ENCODE measurements at regions not wholly inside any gene's neighbourhood (a gene's known extent, or its start where the extent isn't known, plus 50 kb on each side); places are given as distances from the start of the nearest gene placed in this dataset.

GRCh38 chr7:12827219-12827821, 139.9 kb downstream of the ARL4A start:
- intact Hi-C loops (cut with micrococcal nuclease) = no loop called here
- no peaks in the 10 kb centered on the region for H3K9me3 Mint-ChIP-seq (ENCODE audit: insufficient read depth)
- H3K4me2 ChIP-seq (replicated peaks; ENCODE audit: low read depth, low read length, poor library complexity, severe bottlenecking) = no peak overlapping the region
- no peak overlapping the region for H3K4me3 ChIP-seq (ENCODE audit: control extremely low read depth in 1 of 5, extremely low read depth in 1 of 5, insufficient read depth in 1 of 5, low read depth in 2 of 5, low read length in 4 of 5)
- H3K27ac Mint-ChIP-seq = no peak overlapping the region
- no peaks in the 10 kb centered on the region for H3K9me3 ChIP-seq (ENCODE audit: control extremely low read depth in 1 of 3, control insufficient read depth in 2 of 3, insufficient read depth in 1 of 3, low read length in 2 of 3)
- ATAC-seq (ENCODE audit: low read depth) = no peak
- H2AFZ ChIP-seq (ENCODE audit: insufficient read depth, low read depth, low read length, poor library complexity, severe bottlenecking) = no peak overlapping the region
- no peaks in the 10 kb centered on the region for H3K36me3 ChIP-seq (replicated peaks in 1 of 2; ENCODE audit: control extremely low read depth in 1 of 2, control insufficient read depth in 1 of 2, extremely low read depth in 1 of 2, insufficient read depth in 2 of 2, low read length in 1 of 2)
- no peaks in the 10 kb centered on the region for H3K27me3 Mint-ChIP-seq
- no peaks in the 10 kb centered on the region for H4K20me1 ChIP-seq (ENCODE audit: control insufficient read depth, insufficient read depth, low read length, poor library complexity, severe bottlenecking)
- no peak for DNase-seq
- H3K27me3 ChIP-seq (replicated peaks in 1 of 4; ENCODE audit: control extremely low read depth in 1 of 4, control insufficient read depth in 3 of 4, insufficient read depth in 4 of 4, low read length in 3 of 4) = no peaks in the 10 kb centered on the region
- no peak overlapping the region for H3K27ac ChIP-seq (ENCODE audit: low read length in 2 of 2)
- H3K4me3 Mint-ChIP-seq = no peak overlapping the region
- H3K79me2 ChIP-seq (ENCODE audit: control insufficient read depth, insufficient read depth, low read length) = no peaks in the 10 kb centered on the region
- H3K4me1 Mint-ChIP-seq = no peaks in the 10 kb centered on the region
- TF ChIP-seq EZH2 (IDR thresholded peaks at IDR 0.05; ENCODE audit: borderline replicate concordance, insufficient read depth, low read depth, low read length, poor library complexity, severe bottlenecking) (no peak), CTCF (IDR thresholded peaks at IDR 0.05) (no peak)
- CTCF ChIA-PET = no interaction called here
- WGBS (ENCODE audit: insufficient coverage) = no CpG with 5 or more reads among the region's 4 CpGs
- H3K4me1 ChIP-seq (ENCODE audit: control insufficient read depth in 2 of 2, insufficient read depth in 2 of 2, low read length in 2 of 2) = no peaks in the 10 kb centered on the region
- POLR2A ChIA-PET = no interaction called here
- H3K9ac ChIP-seq (ENCODE audit: low read length) = no peak overlapping the region

- no peak for TF ChIP-seq EZH2 (IDR thresholded peaks at IDR 0.05; ENCODE audit: borderline replicate concordance, insufficient read depth, low read depth, low read length, poor library complexity, severe bottlenecking)
- no peak for TF ChIP-seq CTCF (IDR thresholded peaks at IDR 0.05)
- H3K4me2 ChIP-seq (replicated peaks; ENCODE audit: low read depth, low read length, poor library complexity, severe bottlenecking) = no peak overlapping the region
- intact Hi-C loops (cut with micrococcal nuclease) = no loop called here
- DNase-seq (no peak), ATAC-seq (ENCODE audit: low read depth) (no peak)
- Mint-ChIP-seq H3K4me3 (no peak overlapping the region), H3K27me3 (no peaks in the 10 kb centered on the region), H3K9me3 (ENCODE audit: insufficient read depth) (no peaks in the 10 kb centered on the region), H3K4me1 (no peaks in the 10 kb centered on the region), H3K27ac (no peak overlapping the region)
- no peaks in the 10 kb centered on the region for H3K79me2 ChIP-seq (ENCODE audit: control insufficient read depth, insufficient read depth, low read length)
- H3K27me3 ChIP-seq (replicated peaks in 1 of 4; ENCODE audit: control extremely low read depth in 1 of 4, control insufficient read depth in 3 of 4, insufficient read depth in 4 of 4, low read length in 3 of 4) = no peaks in the 10 kb centered on the region
- no peak overlapping the region for H2AFZ ChIP-seq (ENCODE audit: insufficient read depth, low read depth, low read length, poor library complexity, severe bottlenecking)
- no peak overlapping the region for H3K4me3 ChIP-seq (ENCODE audit: control extremely low read depth in 1 of 5, extremely low read depth in 1 of 5, insufficient read depth in 1 of 5, low read depth in 2 of 5, low read length in 4 of 5)
- H4K20me1 ChIP-seq (ENCODE audit: control insufficient read depth, insufficient read depth, low read length, poor library complexity, severe bottlenecking) = no peaks in the 10 kb centered on the region
- POLR2A ChIA-PET = no interaction called here
- peaks cover 0 to under 1% (median 0%) of the 10 kb centered on the region in 3 donors for H3K9me3 ChIP-seq (ENCODE audit: control extremely low read depth in 1 of 3, control insufficient read depth in 2 of 3, insufficient read depth in 1 of 3, low read length in 2 of 3)
- no peak overlapping the region for H3K27ac ChIP-seq (ENCODE audit: low read length in 2 of 2)
- WGBS (ENCODE audit: insufficient coverage) = no CpG with 5 or more reads among the region's 3 CpGs
- H3K4me1 ChIP-seq (ENCODE audit: control insufficient read depth in 2 of 2, insufficient read depth in 2 of 2, low read length in 2 of 2) = no peaks in the 10 kb centered on the region
- no peak overlapping the region for H3K9ac ChIP-seq (ENCODE audit: low read length)
- no peaks in the 10 kb centered on the region for H3K36me3 ChIP-seq (replicated peaks in 1 of 2; ENCODE audit: control extremely low read depth in 1 of 2, control insufficient read depth in 1 of 2, extremely low read depth in 1 of 2, insufficient read depth in 2 of 2, low read length in 1 of 2)
- CTCF ChIA-PET = no interaction called here
Observed at GRCh38 chr7:12827920-12828319, 140.5 kb downstream of the ARL4A start.
